Mesendoderm (in vitro differentiated cells): ENCODE measurements at regions not wholly inside any gene's neighbourhood (a gene's known extent, or its start where the extent isn't known, plus 50 kb on each side); places are given as distances from the start of the nearest gene placed in this dataset.

Experiments used
- DNase-seq: peaks from one replicate; pipeline ENCODE4 v3.0.0; 2013
- H2AK5ac ChIP-seq: 2 replicates; pipeline ENCODE4 v1.6.1; 2013; ENCODE audit warnings: low read length, inconsistent platforms
- H2BK120ac ChIP-seq: 2 replicates; pipeline ENCODE4 v1.6.1; 2013; ENCODE audit warnings: low read depth, mild to moderate bottlenecking, low read length, moderate library complexity, mixed read lengths
- H2BK15ac ChIP-seq: replicated peaks from 2 replicates; pipeline ENCODE4 v1.6.1; 2013; ENCODE audit warnings: low read depth, mild to moderate bottlenecking, moderate library complexity
- H2BK5ac ChIP-seq: 2 replicates; pipeline ENCODE4 v1.6.1; 2013; ENCODE audit warnings: low read length, inconsistent platforms
- H3K18ac ChIP-seq: 2 replicates; pipeline ENCODE4 v1.6.1; 2013; ENCODE audit warnings: mild to moderate bottlenecking, low read length, mixed read lengths
- H3K23ac ChIP-seq: one replicate; pipeline ENCODE4 v1.6.1; 2013; ENCODE audit warnings: low read length
- H3K27ac ChIP-seq: 2 replicates; pipeline ENCODE4 v1.5.1; 2013; ENCODE audit warnings: low read depth, mild to moderate bottlenecking, inconsistent platforms, low read length, moderate library complexity
- H3K27me3 ChIP-seq: 2 replicates; pipeline ENCODE4 v1.6.1; 2013; ENCODE audit warnings: low read length, control low read depth, mild to moderate bottlenecking, inconsistent platforms; ENCODE audit not compliant: insufficient read depth, poor library complexity
- H3K36me3 ChIP-seq: 2 replicates; pipeline ENCODE4 v1.6.1; 2013; ENCODE audit warnings: low read length, inconsistent platforms; ENCODE audit not compliant: control insufficient read depth, insufficient read depth
- H3K4ac ChIP-seq: one replicate; pipeline ENCODE4 v1.6.1; 2013; ENCODE audit warnings: low read depth, mild to moderate bottlenecking, low read length, moderate library complexity
- H3K4me1 ChIP-seq: 2 replicates; pipeline ENCODE4 v1.6.1; 2013; ENCODE audit warnings: low read depth, low read length, inconsistent platforms; ENCODE audit not compliant: control insufficient read depth
- H3K4me2 ChIP-seq: 2 replicates; pipeline ENCODE4 v1.6.1; 2013; ENCODE audit warnings: low read length
- H3K4me3 ChIP-seq: 2 replicates; pipeline ENCODE4 v1.5.1; 2013; ENCODE audit warnings: mild to moderate bottlenecking, low read length
- H3K56ac ChIP-seq: one replicate; pipeline ENCODE4 v1.6.1; 2013; ENCODE audit warnings: low read length
- H3K79me1 ChIP-seq: 2 replicates; pipeline ENCODE4 v1.6.1; 2013; ENCODE audit warnings: low read length, inconsistent platforms
- H3K79me2 ChIP-seq: 2 replicates; pipeline ENCODE4 v1.6.1; 2013; ENCODE audit warnings: mild to moderate bottlenecking, low read length; ENCODE audit not compliant: control insufficient read depth, insufficient read depth
- H3K9ac ChIP-seq: 2 replicates; pipeline ENCODE4 v1.6.1; 2013; ENCODE audit warnings: low read length, inconsistent platforms
- H4K5ac ChIP-seq: one replicate; pipeline ENCODE4 v1.6.1; 2013; ENCODE audit warnings: low read length
- H4K8ac ChIP-seq: one replicate; pipeline ENCODE4 v1.6.1; 2013; ENCODE audit warnings: low read depth, mild to moderate bottlenecking, control low read depth, low read length, moderate library complexity
- WGBS: extraction: QIAGEN DNeasy Blood & Tissue Kit; methylation state at CpG from one replicate; pipeline ENCODE4 v1.1.7; 2013; ENCODE audit warnings: low lambda C conversion rate, missing lambda C conversion rate; ENCODE audit not compliant: insufficient coverage; ENCODE audit errors: extremely low coverage; 5-methylcytosine and 5-hydroxymethylcytosine counted together

DNA sequence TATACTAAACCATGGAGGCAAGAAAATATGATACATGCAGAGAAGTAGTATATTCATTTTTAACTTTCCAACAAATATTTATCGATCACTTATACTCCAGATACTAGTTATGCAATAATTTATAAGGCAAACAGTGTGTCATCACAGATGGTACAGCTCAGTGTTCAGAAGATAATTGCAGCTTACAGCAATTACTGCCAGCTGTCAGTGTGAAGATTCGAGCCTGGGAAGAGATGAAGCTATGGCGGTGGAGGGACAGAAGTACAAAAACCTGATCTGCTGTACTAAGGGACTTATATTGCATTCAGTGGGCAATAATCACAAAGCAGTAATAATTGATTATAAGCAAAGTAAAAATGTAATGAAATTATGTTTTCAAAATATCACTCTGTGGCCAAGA lies 170.6 kb upstream of the EPHA3 start:
- Histone ChIP-seq H3K18ac (no peak overlapping the region), H3K36me3 (no peaks in the 10 kb centered on the region), H3K4me2 (no peak overlapping the region), H3K4ac (no peak overlapping the region), H2BK120ac (no peak overlapping the region), H2BK5ac (no peak overlapping the region), H3K4me1 (no peaks in the 10 kb centered on the region), H3K27ac (no peak overlapping the region), H3K79me1 (no peaks in the 10 kb centered on the region), H4K8ac (no peak overlapping the region), H4K5ac (no peak overlapping the region), H3K23ac (no peak overlapping the region), H3K56ac (no peak overlapping the region), H2BK15ac (no peak overlapping the region), H3K27me3 (no peaks in the 10 kb centered on the region), H3K79me2 (no peaks in the 10 kb centered on the region), H2AK5ac (no peak overlapping the region), H3K9ac (no peak overlapping the region), H3K4me3 (no peak overlapping the region)
- no peak for DNase-seq
- WGBS = no CpG with 5 or more reads among the region's 3 CpGs

DNA sequence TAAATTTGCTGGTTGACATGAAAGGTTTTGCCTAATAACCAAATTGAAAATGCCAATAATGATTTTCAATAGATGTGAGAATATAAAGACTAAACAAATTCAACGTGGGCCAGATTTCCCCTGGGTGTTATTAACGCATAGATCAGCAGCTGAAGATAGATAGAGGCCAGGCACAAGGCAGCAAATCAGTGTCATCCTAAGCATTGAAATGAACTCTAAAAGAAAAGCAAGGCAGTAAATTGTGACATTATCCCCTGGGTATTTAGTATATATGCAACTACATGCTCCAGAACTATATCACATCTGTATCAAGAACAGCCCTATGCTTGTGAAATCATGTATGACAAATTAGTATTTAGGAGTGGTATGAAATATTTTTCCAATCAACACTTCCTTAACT lies 167.1 kb upstream of the EPHA3 start:
- Histone ChIP-seq H3K79me1 (no peaks in the 10 kb centered on the region), H3K4me1 (no peaks in the 10 kb centered on the region), H3K4me2 (no peak overlapping the region)

DNA sequence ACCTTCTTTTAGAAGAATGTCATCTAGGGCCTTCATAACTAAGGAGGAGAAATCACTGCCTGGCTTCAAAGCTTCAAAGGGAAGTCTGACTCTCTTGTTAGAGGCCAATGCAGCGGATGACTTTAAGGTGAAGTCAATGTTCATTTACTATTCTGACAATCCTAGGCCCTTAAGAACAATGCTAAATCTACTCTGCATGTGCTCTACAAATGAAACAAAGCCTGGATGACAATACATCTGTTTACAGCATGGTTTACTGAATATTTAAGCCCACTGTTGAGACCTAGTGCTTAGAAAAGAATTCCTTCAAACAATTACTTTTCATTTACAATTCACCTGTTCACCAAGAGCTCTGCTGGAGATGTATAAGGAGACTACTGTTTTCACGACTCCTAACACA lies 160.4 kb upstream of the EPHA3 start:
- peak; percentile 0 for DNase-seq
- Histone ChIP-seq H3K4me2 (no peak overlapping the region), H3K9ac (no peak overlapping the region), H2BK15ac (no peak overlapping the region), H3K4me1 (no peaks in the 10 kb centered on the region), H3K4me3 (no peak overlapping the region), H3K4ac (no peak overlapping the region), H3K27me3 (no peaks in the 10 kb centered on the region), H3K18ac (no peak overlapping the region), H3K56ac (no peak overlapping the region), H3K27ac (no peak overlapping the region), H4K5ac (no peak overlapping the region), H3K23ac (no peak overlapping the region), H3K79me2 (no peaks in the 10 kb centered on the region), H2BK120ac (no peak overlapping the region), H3K36me3 (no peaks in the 10 kb centered on the region), H2BK5ac (no peak overlapping the region), H4K8ac (no peak overlapping the region), H2AK5ac (no peak overlapping the region), H3K79me1 (no peaks in the 10 kb centered on the region)
- no CpG with 5 or more reads among the region's 2 CpGs for WGBS

More for the DNA sequence above, 167.1 kb upstream of the EPHA3 start:
- Histone ChIP-seq H3K56ac (no peak overlapping the region), H3K79me2 (no peaks in the 10 kb centered on the region), H2AK5ac (no peak overlapping the region), H4K5ac (no peak overlapping the region), H3K36me3 (no peaks in the 10 kb centered on the region), H2BK120ac (no peak overlapping the region), H4K8ac (no peak overlapping the region), H2BK15ac (no peak overlapping the region), H3K18ac (no peak overlapping the region), H3K27ac (no peak overlapping the region), H3K23ac (no peak overlapping the region), H3K27me3 (no peaks in the 10 kb centered on the region), H3K4ac (no peak overlapping the region), H3K9ac (no peak overlapping the region), H2BK5ac (no peak overlapping the region), H3K4me3 (no peak overlapping the region)
- WGBS = no CpG with 5 or more reads among the region's 2 CpGs
- DNase-seq = no peak

DNA sequence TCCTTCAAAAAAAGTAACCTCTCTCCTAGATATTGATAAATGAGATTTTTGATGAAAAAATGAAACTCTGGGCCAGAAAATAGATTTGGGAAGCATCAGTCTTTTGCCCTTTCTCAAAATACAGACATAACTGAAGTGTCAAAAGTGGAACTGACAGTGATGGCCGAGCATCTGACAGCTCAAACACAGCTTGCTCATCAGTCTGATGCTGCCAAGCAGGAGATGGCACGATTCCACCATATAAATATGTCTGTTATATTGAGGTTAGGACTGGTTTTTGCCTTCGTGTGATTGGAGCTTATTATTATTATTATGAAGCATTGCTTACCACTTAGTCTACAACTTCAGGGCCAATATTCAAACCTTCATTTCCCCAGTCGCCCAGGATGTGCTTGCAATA lies 152.6 kb upstream of the EPHA3 start:
- Histone ChIP-seq H4K8ac (no peak overlapping the region), H3K56ac (no peak overlapping the region), H4K5ac (no peak overlapping the region), H3K18ac (no peak overlapping the region), H3K36me3 (no peaks in the 10 kb centered on the region), H3K4ac (no peak overlapping the region), H2AK5ac (no peak overlapping the region), H3K4me1 (no peaks in the 10 kb centered on the region), H3K23ac (no peak overlapping the region), H2BK5ac (no peak overlapping the region), H2BK120ac (no peak overlapping the region), H3K4me2 (no peak overlapping the region), H3K27ac (no peak overlapping the region), H3K79me1 (no peaks in the 10 kb centered on the region), H2BK15ac (no peak overlapping the region), H3K4me3 (no peak overlapping the region), H3K79me2 (no peaks in the 10 kb centered on the region), H3K27me3 (no peaks in the 10 kb centered on the region), H3K9ac (no peak overlapping the region)
- DNase-seq = no peak
- WGBS = no CpG with 5 or more reads among the region's 4 CpGs

DNA sequence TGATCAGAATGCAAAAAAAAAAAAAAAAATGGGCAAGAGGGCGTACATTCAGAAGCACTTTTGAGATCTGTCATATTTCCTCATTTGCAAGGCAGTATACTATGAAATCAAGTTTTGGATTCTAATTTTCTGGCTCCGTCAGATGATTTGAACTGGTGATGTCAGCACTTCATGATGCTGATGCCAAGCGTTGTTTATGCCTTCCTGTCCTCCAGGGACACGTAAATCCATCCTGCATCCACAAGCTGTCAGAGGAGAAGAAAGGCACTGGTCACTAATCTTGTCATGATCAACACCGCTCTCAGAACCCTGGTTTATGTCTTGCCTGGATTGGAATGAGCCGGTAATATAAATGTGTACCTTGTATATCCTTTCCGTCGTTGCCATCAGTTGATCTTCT lies 152.1 kb upstream of the EPHA3 start:
- no peak overlapping the region for H3K23ac ChIP-seq
- no peak overlapping the region for H2AK5ac ChIP-seq
- whole genome bisulfite sequencing = no CpG with 5 or more reads among the region's 8 CpGs
- H3K27ac ChIP-seq = no peak overlapping the region
- DNase-seq = no peak
- no peak overlapping the region for H3K4me2 ChIP-seq
- no peak overlapping the region for H3K4ac ChIP-seq
- no peak overlapping the region for H3K56ac ChIP-seq
- no peak overlapping the region for H3K4me3 ChIP-seq
- H3K36me3 ChIP-seq = no peaks in the 10 kb centered on the region
- no peak overlapping the region for H2BK5ac ChIP-seq
- H4K8ac ChIP-seq = no peak overlapping the region
- no peaks in the 10 kb centered on the region for H3K79me1 ChIP-seq
- no peaks in the 10 kb centered on the region for H3K4me1 ChIP-seq
- H2BK15ac ChIP-seq = no peak overlapping the region
- no peak overlapping the region for H4K5ac ChIP-seq
- no peaks in the 10 kb centered on the region for H3K27me3 ChIP-seq
- no peak overlapping the region for H2BK120ac ChIP-seq
- H3K18ac ChIP-seq = no peak overlapping the region
- H3K9ac ChIP-seq = no peak overlapping the region
- H3K79me2 ChIP-seq = no peaks in the 10 kb centered on the region

DNA sequence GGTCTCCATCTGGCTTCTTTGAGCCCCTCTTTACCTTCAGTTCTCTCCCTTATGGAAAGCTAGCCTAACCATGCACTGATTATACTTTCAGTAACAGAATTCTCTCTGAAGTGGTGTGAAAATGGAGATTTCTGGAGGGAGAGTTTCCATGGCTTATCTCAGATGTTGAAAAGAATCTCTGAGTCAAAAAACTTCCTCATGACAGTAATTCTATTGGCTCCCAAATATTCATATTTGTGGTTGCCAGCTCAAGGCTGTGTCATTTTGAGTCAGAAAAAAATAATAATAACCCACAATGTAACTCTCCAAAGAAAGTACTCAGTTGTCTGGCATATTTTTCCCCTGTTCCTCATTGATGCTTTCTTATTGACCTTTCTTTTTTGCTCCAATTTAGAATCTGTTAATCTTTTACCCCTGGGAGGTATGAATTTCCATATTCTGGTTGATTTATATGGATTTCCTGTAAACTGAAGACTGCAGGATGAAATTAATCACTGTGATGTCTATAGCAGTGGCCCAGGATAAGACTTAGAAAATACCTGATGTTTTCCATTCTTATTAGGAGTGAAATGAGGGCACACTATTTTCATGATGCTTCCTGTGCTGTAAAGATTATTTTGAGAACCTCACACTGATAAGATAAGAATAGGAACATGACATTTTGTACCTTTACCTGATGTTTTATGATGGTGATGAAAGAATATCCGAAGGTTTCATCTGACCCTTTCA lies 149.5 kb upstream of the EPHA3 start:
- H3K4me2 ChIP-seq = no peak overlapping the region
- H2AK5ac ChIP-seq = no peak overlapping the region
- no peaks in the 10 kb centered on the region for H3K79me1 ChIP-seq
- H2BK15ac ChIP-seq = no peak overlapping the region
- H3K79me2 ChIP-seq = no peaks in the 10 kb centered on the region
- H3K27me3 ChIP-seq = no peaks in the 10 kb centered on the region
- no peak overlapping the region for H2BK120ac ChIP-seq
- DNase-seq = peak; percentile 11
- no peak overlapping the region for H3K4ac ChIP-seq
- H3K9ac ChIP-seq = no peak overlapping the region
- no peaks in the 10 kb centered on the region for H3K36me3 ChIP-seq
- no peak overlapping the region for H3K56ac ChIP-seq
- no peak overlapping the region for H3K23ac ChIP-seq
- no peak overlapping the region for H3K18ac ChIP-seq
- H4K5ac ChIP-seq = no peak overlapping the region
- H3K4me1 ChIP-seq = no peaks in the 10 kb centered on the region
- no CpG with 5 or more reads among the region's 1 CpG for WGBS
- H3K27ac ChIP-seq = no peak overlapping the region
- no peak overlapping the region for H3K4me3 ChIP-seq
- no peak overlapping the region for H2BK5ac ChIP-seq
- H4K8ac ChIP-seq = no peak overlapping the region
